ENCODE measurements at regions not wholly inside any gene's neighbourhood (a gene's known extent, or its start where the extent isn't known, plus 50 kb on each side); places are given as distances from the start of the nearest gene placed in this dataset.
"Not testable (repeated sequence)": the region's sequence is repeated elsewhere in the genome, so short reads cannot be mapped to it uniquely, and the experiment has no call there.

- no peak for DNase-seq (ENCODE audit: low spot score)
Observed at GRCh38 chr2:122545821-122546220, 790.4 kb downstream of the TSN start.

- no peak for DNase-seq (ENCODE audit: low spot score)
Observed at GRCh38 chr2:122562775-122563174, 807.3 kb downstream of the TSN start.

- no peak for DNase-seq (ENCODE audit: low spot score)
Observed at GRCh38 chr2:122563781-122564180, 808.3 kb downstream of the TSN start.

- no peak for DNase-seq (ENCODE audit: low spot score)
Observed at GRCh38 chr2:122564843-122565242, 809.4 kb downstream of the TSN start.

GRCh38 chr2:122565364-122565763, 809.9 kb downstream of the TSN start:
- DNase-seq (ENCODE audit: low spot score) = no peak

- DNase-seq (ENCODE audit: low spot score) = no peak
Observed at GRCh38 chr2:122570641-122571040, 815.2 kb downstream of the TSN start.

- DNase-seq (ENCODE audit: low spot score) = not testable (repeated sequence)
Observed at GRCh38 chr2:122571471-122571870, 816.0 kb downstream of the TSN start.

GRCh38 chr2:122575076-122575475, 819.6 kb downstream of the TSN start:
- DNase-seq (ENCODE audit: low spot score) = no peak

GRCh38 chr2:122583159-122583917, 827.9 kb downstream of the TSN start:
- DNase-seq (ENCODE audit: low spot score) = no peak

- no peak for DNase-seq (ENCODE audit: low spot score)
Observed at GRCh38 chr2:122590524-122590923, 835.1 kb downstream of the TSN start.

- DNase-seq (ENCODE audit: low spot score) = no peak
Observed at GRCh38 chr2:122595065-122595464, 839.6 kb downstream of the TSN start.

- no peak for DNase-seq (ENCODE audit: low spot score)
Observed at GRCh38 chr2:122596598-122596997, 841.1 kb downstream of the TSN start.

- no peak for DNase-seq (ENCODE audit: low spot score)
Observed at GRCh38 chr2:122598784-122599183, 843.3 kb downstream of the TSN start.

- no peak for DNase-seq (ENCODE audit: low spot score)
Observed at GRCh38 chr2:122610948-122611609, 855.6 kb downstream of the TSN start.

GRCh38 chr2:122622934-122623333, 867.5 kb downstream of the TSN start:
- no peak for DNase-seq (ENCODE audit: low spot score)

- no peak for DNase-seq (ENCODE audit: low spot score)
Observed at GRCh38 chr2:122627388-122627787, 871.9 kb downstream of the TSN start.

- DNase-seq (ENCODE audit: low spot score) = peak; percentile 48
Observed at GRCh38 chr2:122634256-122634655, 878.8 kb downstream of the TSN start.

GRCh38 chr2:122634920-122635319, 879.5 kb downstream of the TSN start:
- no peak for DNase-seq (ENCODE audit: low spot score)

GRCh38 chr2:122635686-122636085, 880.2 kb downstream of the TSN start:
- DNase-seq (ENCODE audit: low spot score) = no peak

GRCh38 chr2:122636097-122636496, 880.6 kb downstream of the TSN start:
- peak; percentile 25 for DNase-seq (ENCODE audit: low spot score)

- no peak for DNase-seq (ENCODE audit: low spot score)
Observed at GRCh38 chr2:122639176-122639575, 883.7 kb downstream of the TSN start.

- DNase-seq (ENCODE audit: low spot score) = no peak
Observed at GRCh38 chr2:122639711-122640110, 884.3 kb downstream of the TSN start.

- peak; percentile 43 for DNase-seq (ENCODE audit: low spot score)
Observed at GRCh38 chr2:122643725-122644329, 888.4 kb downstream of the TSN start.
